Vagina (tissue), 2 donors: ENCODE measurements at regions not wholly inside any gene's neighbourhood (a gene's known extent, or its start where the extent isn't known, plus 50 kb on each side); places are given as distances from the start of the nearest gene placed in this dataset.

Experiments
- POLR2AphosphoS5 ChIP-seq, 2 donors: sonication (generic); formaldehyde crosslinking; IDR thresholded peaks; one replicate each; pipeline ENCODE4 v1.9.0; 2017; ENCODE audit warnings: antibody characterized with exemption in 2 of 2, mild to moderate bottlenecking in 2 of 2, low read depth in 1 of 2; ENCODE audit not compliant: insufficient read depth in 1 of 2
- TF ChIP-seq, protein P1 (sequence below), 3 experiments: fragments of 450-650 bp in 2 of 3; fragments of 200-600 bp in 1 of 3; sonication (generic) in 1 of 3; IDR thresholded peaks; one replicate each; pipeline ENCODE4 v1.5.1; 2017 to 2019; ENCODE audit warnings: antibody characterized with exemption in 3 of 3, mild to moderate bottlenecking in 2 of 3, moderate library complexity in 2 of 3

DNA sequence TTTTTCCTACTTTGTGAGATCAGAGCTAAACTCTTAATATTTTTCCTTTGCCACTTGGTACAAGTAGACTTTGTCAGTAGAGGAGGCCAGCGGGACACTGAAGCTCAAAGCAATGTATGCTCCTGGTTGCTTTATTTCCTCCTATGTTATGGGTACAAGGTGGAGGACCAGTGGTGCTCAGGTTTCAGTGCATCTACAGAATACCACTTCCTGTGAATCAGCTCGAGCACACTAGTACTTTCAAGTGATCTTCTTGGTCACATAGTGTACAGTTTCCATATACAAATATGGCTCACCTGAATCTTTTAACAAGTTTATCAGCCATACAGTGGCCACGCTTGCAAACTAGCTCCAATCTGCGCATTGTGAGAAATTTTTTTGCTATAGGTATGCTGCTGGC lies 1674.8 kb upstream of the TMEFF2 start:
- TF ChIP-seq, protein P1, sequence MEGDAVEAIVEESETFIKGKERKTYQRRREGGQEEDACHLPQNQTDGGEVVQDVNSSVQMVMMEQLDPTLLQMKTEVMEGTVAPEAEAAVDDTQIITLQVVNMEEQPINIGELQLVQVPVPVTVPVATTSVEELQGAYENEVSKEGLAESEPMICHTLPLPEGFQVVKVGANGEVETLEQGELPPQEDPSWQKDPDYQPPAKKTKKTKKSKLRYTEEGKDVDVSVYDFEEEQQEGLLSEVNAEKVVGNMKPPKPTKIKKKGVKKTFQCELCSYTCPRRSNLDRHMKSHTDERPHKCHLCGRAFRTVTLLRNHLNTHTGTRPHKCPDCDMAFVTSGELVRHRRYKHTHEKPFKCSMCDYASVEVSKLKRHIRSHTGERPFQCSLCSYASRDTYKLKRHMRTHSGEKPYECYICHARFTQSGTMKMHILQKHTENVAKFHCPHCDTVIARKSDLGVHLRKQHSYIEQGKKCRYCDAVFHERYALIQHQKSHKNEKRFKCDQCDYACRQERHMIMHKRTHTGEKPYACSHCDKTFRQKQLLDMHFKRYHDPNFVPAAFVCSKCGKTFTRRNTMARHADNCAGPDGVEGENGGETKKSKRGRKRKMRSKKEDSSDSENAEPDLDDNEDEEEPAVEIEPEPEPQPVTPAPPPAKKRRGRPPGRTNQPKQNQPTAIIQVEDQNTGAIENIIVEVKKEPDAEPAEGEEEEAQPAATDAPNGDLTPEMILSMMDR (IDR thresholded peaks at IDR 0.05), result no peak
- no peak for TF ChIP-seq POLR2AphosphoS5 (IDR thresholded peaks at IDR 0.05; ENCODE audit: insufficient read depth in 1 of 2, low read depth in 1 of 2)
